Mammary epithelial cell (primary cell): ENCODE measurements at regions not wholly inside any gene's neighbourhood (a gene's known extent, or its start where the extent isn't known, plus 50 kb on each side); places are given as distances from the start of the nearest gene placed in this dataset.

Experiments used
- EZH2 ChIP-seq: IDR thresholded peaks from 2 replicates; pipeline ENCODE4 v1.6.1; 2012; ENCODE audit warnings: low read length, inconsistent platforms, borderline replicate concordance
- TF ChIP-seq, protein P1 (sequence below), 2 donors: IDR thresholded peaks in 1 of 2; conservative IDR thresholded peaks in 1 of 2; 2 replicates each; pipeline ENCODE4 v1.5.1; 2011 to 2012; ENCODE audit warnings: inconsistent platforms in 2 of 2, low read length in 2 of 2, mild to moderate bottlenecking in 2 of 2, control low read depth in 1 of 2, low read depth in 1 of 2; ENCODE audit not compliant: insufficient read depth in 1 of 2; ENCODE audit errors: extremely low read depth in 1 of 2

DNA sequence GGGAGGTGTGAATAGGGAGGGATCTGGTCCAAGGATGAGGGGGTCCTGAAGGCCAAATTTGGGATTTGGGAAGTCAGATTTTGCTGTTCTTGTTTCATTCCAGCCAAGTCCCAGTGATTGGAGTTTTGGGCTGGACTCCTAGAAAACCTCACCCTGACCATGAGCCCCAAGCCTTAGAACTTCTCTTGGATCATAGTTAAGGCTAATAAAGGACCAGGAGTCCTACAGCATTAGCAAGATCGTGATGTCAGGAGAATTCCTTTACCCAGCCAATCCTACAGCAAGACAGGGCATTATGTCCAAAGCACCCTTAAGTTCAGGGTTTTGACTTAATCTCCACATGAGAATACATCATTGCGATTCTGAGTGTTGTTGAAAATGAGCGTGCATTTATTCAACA, 85.0 kb downstream of the SOX9 start:
- TF ChIP-seq, protein P1, sequence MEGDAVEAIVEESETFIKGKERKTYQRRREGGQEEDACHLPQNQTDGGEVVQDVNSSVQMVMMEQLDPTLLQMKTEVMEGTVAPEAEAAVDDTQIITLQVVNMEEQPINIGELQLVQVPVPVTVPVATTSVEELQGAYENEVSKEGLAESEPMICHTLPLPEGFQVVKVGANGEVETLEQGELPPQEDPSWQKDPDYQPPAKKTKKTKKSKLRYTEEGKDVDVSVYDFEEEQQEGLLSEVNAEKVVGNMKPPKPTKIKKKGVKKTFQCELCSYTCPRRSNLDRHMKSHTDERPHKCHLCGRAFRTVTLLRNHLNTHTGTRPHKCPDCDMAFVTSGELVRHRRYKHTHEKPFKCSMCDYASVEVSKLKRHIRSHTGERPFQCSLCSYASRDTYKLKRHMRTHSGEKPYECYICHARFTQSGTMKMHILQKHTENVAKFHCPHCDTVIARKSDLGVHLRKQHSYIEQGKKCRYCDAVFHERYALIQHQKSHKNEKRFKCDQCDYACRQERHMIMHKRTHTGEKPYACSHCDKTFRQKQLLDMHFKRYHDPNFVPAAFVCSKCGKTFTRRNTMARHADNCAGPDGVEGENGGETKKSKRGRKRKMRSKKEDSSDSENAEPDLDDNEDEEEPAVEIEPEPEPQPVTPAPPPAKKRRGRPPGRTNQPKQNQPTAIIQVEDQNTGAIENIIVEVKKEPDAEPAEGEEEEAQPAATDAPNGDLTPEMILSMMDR (conservative IDR thresholded peaks at IDR 0.05 in 1 of 2, IDR thresholded peaks at IDR 0.05 in 1 of 2; ENCODE audit: extremely low read depth in 1 of 2, insufficient read depth in 1 of 2, low read depth in 1 of 2, low read length in 2 of 2): no peak
- TF ChIP-seq EZH2: no peak
